HUDEP-2 (cell line): ENCODE measurements at regions not wholly inside any gene's neighbourhood (a gene's known extent, or its start where the extent isn't known, plus 50 kb on each side); places are given as distances from the start of the nearest gene placed in this dataset.

Source experiments
- DNase-seq, 76 experiments: peaks; one replicate each; lab custom pipeline; 2025; ENCODE audit not compliant: unreplicated experiment in 76 of 76; lab: John Stamatoyannopoulos, UW

- DNase-seq: no peak
Measured at GRCh38 chrX:45266456-45266855, 65.8 kb upstream of the DIPK2B start.

GRCh38 chrX:45264865-45265264 is 64.2 kb upstream of the DIPK2B start:
- DNase-seq: no peak

GRCh38 chrX:45261471-45261870 is 60.8 kb upstream of the DIPK2B start:
- no peak for DNase-seq

GRCh38 chrX:45261005-45261404 is 60.3 kb upstream of the DIPK2B start:
- DNase-seq: no peak

- DNase-seq: no peak
Measured at GRCh38 chrX:45258731-45259402, 58.2 kb upstream of the DIPK2B start.
